HepG2 (cell line): ENCODE measurements at regions not wholly inside any gene's neighbourhood (a gene's known extent, or its start where the extent isn't known, plus 50 kb on each side); places are given as distances from the start of the nearest gene placed in this dataset.

Experiments
- ATAC-seq: fragments of 200-7000 bp; cut with Tn5 transposase; 3 replicates; pipeline ENCODE4 v1.9.1; 2020; ENCODE audit warnings: mild to moderate bottlenecking, moderate library complexity
- BruUV-seq: library from RNA; stranded (reverse); fragments of 400-500 nt; replicated peaks from 2 replicates; lab custom pipeline; 2021; lab: Mats Ljungman, UMichigan
- CTCF ChIA-PET: fragments of 300-600 bp; formaldehyde crosslinking; extraction: SDS; loops from one replicate; lab custom pipeline; 2021; ENCODE audit warnings: low total read pairs, inconsistent platforms, low intra/inter-chr PET ratio; lab: Yijun Ruan, JAX
- POLR2A ChIA-PET: fragments of 350-600 bp; sonication (Branson Sonifier 250); formaldehyde crosslinking; loops from one replicate; lab custom pipeline; 2020; ENCODE audit warnings: antibody characterized with exemption, inconsistent platforms; lab: Yijun Ruan, JAX
- DNase-seq: peaks from one replicate; pipeline ENCODE4 v3.0.0-alpha.2; 2015; ENCODE audit warnings: low spot score
- FAIRE-seq: peaks from 3 replicates; lab custom pipeline; 2011; peaks lifted over from hg19 to GRCh38; lab: Jason Lieb, UNC
- H2AFZ ChIP-seq: one replicate; pipeline ENCODE4 v1.6.1; 2011; ENCODE audit warnings: low read length, inconsistent platforms
- H3K27ac ChIP-seq: fragments of 300-600 bp; 3 replicates; pipeline ENCODE4 v1.8.0; 2011; ENCODE audit warnings: mixed run types, mild to moderate bottlenecking, mixed read lengths, low read length, inconsistent platforms; ENCODE audit not compliant: insufficient read depth; ENCODE audit errors: extremely low read length
- H3K27me3 ChIP-seq, 2 experiments: fragments of 200-600 bp in 1 of 2; 2 replicates in 1 of 2; 3 replicates in 1 of 2; pipeline versions ENCODE4 v1.6.0 to v1.8.0; 2011; ENCODE audit warnings: low read length in 2 of 2, mild to moderate bottlenecking in 2 of 2, moderate library complexity in 2 of 2, inconsistent platforms in 1 of 2; ENCODE audit not compliant: insufficient read depth in 2 of 2, control insufficient read depth in 1 of 2
- H3K36me3 ChIP-seq, 2 experiments: fragments of 200-600 bp in 1 of 2; replicated peaks in 1 of 2; 2 replicates in 1 of 2; 3 replicates in 1 of 2; pipeline versions ENCODE4 v1.5.1 to v1.8.0; 2011; ENCODE audit warnings: low read length in 2 of 2, inconsistent platforms in 1 of 2; ENCODE audit not compliant: insufficient read depth in 2 of 2, control insufficient read depth in 1 of 2
- H3K4me1 ChIP-seq: 2 replicates; pipeline ENCODE4 v1.5.1; 2012; ENCODE audit warnings: low read length, inconsistent platforms; ENCODE audit not compliant: insufficient read depth
- H3K4me2 ChIP-seq: 2 replicates; pipeline ENCODE4 v1.6.0; 2011; ENCODE audit warnings: low read depth, low read length, inconsistent platforms
- H3K4me3 ChIP-seq, 3 experiments: fragments of 200-600 bp in 1 of 3; sonication (generic), shearing (Covaris generic) in 1 of 3; replicated peaks in 1 of 3; 2 replicates each; pipeline ENCODE4 v1.5.1; 2011 to 2016; ENCODE audit warnings: low read length in 3 of 3, inconsistent platforms in 2 of 3, low read depth in 2 of 3, mild to moderate bottlenecking in 2 of 3, control low read depth in 1 of 3, mixed read lengths in 1 of 3; ENCODE audit not compliant: insufficient read depth in 1 of 3
- H3K79me2 ChIP-seq: one replicate; pipeline ENCODE4 v1.6.1; 2011; ENCODE audit warnings: low read length, inconsistent platforms; ENCODE audit not compliant: insufficient read depth
- H3K9ac ChIP-seq: 2 replicates; pipeline ENCODE4 v1.6.0; 2011; ENCODE audit warnings: mild to moderate bottlenecking, low read depth, low read length, inconsistent platforms; ENCODE audit not compliant: insufficient read depth
- H3K9me3 ChIP-seq: 2 replicates; pipeline ENCODE4 v1.5.1; 2012; ENCODE audit warnings: mild to moderate bottlenecking, low read length
- H4K20me1 ChIP-seq: 2 replicates; pipeline ENCODE4 v1.6.0; 2011; ENCODE audit warnings: inconsistent platforms, mild to moderate bottlenecking, low read length, moderate library complexity; ENCODE audit not compliant: insufficient read depth
- ARNT2 ChIP-seq: sonication (generic); formaldehyde crosslinking; IDR thresholded peaks from 2 replicates; pipeline ENCODE4 v1.8.0; 2022; ENCODE audit warnings: mild to moderate bottlenecking, low read depth, missing genetic modification reagents, moderate library complexity
- ESRRA ChIP-seq: sonication (generic); formaldehyde crosslinking; IDR thresholded peaks from 2 replicates; pipeline ENCODE4 v1.5.1; 2020; ENCODE audit warnings: mild to moderate bottlenecking, low read depth, missing genetic modification reagents
- HNF4G ChIP-seq, 2 experiments: sonication (generic) in 1 of 2; formaldehyde crosslinking in 1 of 2; IDR thresholded peaks; 2 replicates each; pipeline versions ENCODE4 v1.4.0 to v1.6.1; 2011 to 2020; ENCODE audit warnings: borderline replicate concordance in 2 of 2, low read depth in 2 of 2, mild to moderate bottlenecking in 2 of 2, low read length in 1 of 2, missing genetic modification reagents in 1 of 2, moderate library complexity in 1 of 2
- KDM1A ChIP-seq: IDR thresholded peaks from 2 replicates; pipeline ENCODE4 v1.6.1; 2016; ENCODE audit warnings: missing compliant biosample characterization
- NFYB ChIP-seq: sonication (generic); formaldehyde crosslinking; IDR thresholded peaks from 2 replicates; pipeline ENCODE4 v1.4.0; 2020; ENCODE audit warnings: missing genetic modification reagents
- SMAD9 ChIP-seq: sonication (generic); formaldehyde crosslinking; IDR thresholded peaks from 2 replicates; pipeline ENCODE4 v1.5.1; 2020; ENCODE audit warnings: mild to moderate bottlenecking, missing genetic modification reagents
- SP4 ChIP-seq: sonication (generic); formaldehyde crosslinking; IDR thresholded peaks from 2 replicates; pipeline ENCODE4 v1.8.1; 2023; ENCODE audit warnings: mild to moderate bottlenecking, missing genetic modification reagents
- TBP ChIP-seq: sonication (generic); formaldehyde crosslinking; IDR thresholded peaks from 2 replicates; pipeline ENCODE4 v1.5.0; 2020; ENCODE audit warnings: missing genetic modification reagents
- ZNF616 ChIP-seq: sonication (generic); formaldehyde crosslinking; IDR thresholded peaks from 2 replicates; pipeline ENCODE4 v1.5.0; 2020; ENCODE audit warnings: low read depth, mild to moderate bottlenecking, missing genetic modification reagents
- WGBS: methylation state at CpG from one replicate; pipeline ENCODE4 v1.1.6; 2017; ENCODE audit warnings: low lambda C conversion rate; 5-methylcytosine and 5-hydroxymethylcytosine counted together
- in situ Hi-C: cut with HindIII; loops from 2 replicates; pipeline ENCODE4 v1.10.0; 2017; ENCODE audit warnings: low pct_unique_long_range_greater_than_20kb; ENCODE audit not compliant: extremely low pct_ligation_motif_present
- intact Hi-C: fragments of 100-400 bp; cut with micrococcal nuclease; formaldehyde crosslinking; loops from one replicate; pipeline ENCODE4 v1.10.0; 2022; ENCODE audit not compliant: unreplicated experiment
- TF ChIP-seq, protein P1 (sequence below): sonication (generic); formaldehyde crosslinking; IDR thresholded peaks from 2 replicates; pipeline ENCODE4 v1.8.0; 2022; ENCODE audit warnings: mild to moderate bottlenecking, missing genetic modification reagents
- TF ChIP-seq, protein P2 (sequence below): sonication (generic); formaldehyde crosslinking; IDR thresholded peaks from 2 replicates; pipeline ENCODE4 v1.4.0; 2020; ENCODE audit warnings: missing genetic modification reagents
- TF ChIP-seq, protein P3 (sequence below): sonication (generic); formaldehyde crosslinking; IDR thresholded peaks from 2 replicates; pipeline ENCODE4 v1.4.0; 2020; ENCODE audit warnings: missing genetic modification reagents, borderline replicate concordance
- TF ChIP-seq, protein P4 (sequence below): sonication (generic); formaldehyde crosslinking; IDR thresholded peaks from 2 replicates; pipeline ENCODE4 v1.5.1; 2020; ENCODE audit warnings: missing genetic modification reagents, mild to moderate bottlenecking, borderline replicate concordance

DNA sequence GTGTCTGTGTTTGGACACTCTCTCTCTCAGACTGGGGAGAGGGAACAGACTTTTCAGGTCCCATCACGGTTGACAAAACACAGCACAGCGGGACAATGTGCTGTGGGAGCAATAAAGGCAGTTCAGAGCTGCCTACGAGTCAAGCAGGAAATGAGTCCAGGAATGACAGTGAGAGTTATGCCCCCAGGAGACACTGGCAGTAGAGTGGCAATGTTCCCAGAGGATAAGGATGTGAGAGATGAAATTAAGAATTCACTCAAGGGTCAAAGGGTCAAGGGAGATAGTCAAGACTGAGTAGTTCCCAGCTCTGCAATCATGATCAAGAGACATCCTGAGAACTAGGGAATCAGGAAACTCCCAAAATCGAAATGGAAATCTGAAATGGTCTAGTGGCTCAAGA, 156.1 kb downstream of the LURAP1L start (continued):
- TF ChIP-seq ARNT2 (CRISPR knock-in tag), result no peak
- TF ChIP-seq, protein P1, sequence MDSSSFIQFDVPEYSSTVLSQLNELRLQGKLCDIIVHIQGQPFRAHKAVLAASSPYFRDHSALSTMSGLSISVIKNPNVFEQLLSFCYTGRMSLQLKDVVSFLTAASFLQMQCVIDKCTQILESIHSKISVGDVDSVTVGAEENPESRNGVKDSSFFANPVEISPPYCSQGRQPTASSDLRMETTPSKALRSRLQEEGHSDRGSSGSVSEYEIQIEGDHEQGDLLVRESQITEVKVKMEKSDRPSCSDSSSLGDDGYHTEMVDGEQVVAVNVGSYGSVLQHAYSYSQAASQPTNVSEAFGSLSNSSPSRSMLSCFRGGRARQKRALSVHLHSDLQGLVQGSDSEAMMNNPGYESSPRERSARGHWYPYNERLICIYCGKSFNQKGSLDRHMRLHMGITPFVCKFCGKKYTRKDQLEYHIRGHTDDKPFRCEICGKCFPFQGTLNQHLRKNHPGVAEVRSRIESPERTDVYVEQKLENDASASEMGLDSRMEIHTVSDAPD (CRISPR knock-in tag), result no peak
- TF ChIP-seq, protein P2, sequence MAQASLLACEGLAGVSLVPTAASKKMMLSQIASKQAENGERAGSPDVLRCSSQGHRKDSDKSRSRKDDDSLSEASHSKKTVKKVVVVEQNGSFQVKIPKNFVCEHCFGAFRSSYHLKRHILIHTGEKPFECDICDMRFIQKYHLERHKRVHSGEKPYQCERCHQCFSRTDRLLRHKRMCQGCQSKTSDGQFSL, result no peak
- TF ChIP-seq, protein P3, sequence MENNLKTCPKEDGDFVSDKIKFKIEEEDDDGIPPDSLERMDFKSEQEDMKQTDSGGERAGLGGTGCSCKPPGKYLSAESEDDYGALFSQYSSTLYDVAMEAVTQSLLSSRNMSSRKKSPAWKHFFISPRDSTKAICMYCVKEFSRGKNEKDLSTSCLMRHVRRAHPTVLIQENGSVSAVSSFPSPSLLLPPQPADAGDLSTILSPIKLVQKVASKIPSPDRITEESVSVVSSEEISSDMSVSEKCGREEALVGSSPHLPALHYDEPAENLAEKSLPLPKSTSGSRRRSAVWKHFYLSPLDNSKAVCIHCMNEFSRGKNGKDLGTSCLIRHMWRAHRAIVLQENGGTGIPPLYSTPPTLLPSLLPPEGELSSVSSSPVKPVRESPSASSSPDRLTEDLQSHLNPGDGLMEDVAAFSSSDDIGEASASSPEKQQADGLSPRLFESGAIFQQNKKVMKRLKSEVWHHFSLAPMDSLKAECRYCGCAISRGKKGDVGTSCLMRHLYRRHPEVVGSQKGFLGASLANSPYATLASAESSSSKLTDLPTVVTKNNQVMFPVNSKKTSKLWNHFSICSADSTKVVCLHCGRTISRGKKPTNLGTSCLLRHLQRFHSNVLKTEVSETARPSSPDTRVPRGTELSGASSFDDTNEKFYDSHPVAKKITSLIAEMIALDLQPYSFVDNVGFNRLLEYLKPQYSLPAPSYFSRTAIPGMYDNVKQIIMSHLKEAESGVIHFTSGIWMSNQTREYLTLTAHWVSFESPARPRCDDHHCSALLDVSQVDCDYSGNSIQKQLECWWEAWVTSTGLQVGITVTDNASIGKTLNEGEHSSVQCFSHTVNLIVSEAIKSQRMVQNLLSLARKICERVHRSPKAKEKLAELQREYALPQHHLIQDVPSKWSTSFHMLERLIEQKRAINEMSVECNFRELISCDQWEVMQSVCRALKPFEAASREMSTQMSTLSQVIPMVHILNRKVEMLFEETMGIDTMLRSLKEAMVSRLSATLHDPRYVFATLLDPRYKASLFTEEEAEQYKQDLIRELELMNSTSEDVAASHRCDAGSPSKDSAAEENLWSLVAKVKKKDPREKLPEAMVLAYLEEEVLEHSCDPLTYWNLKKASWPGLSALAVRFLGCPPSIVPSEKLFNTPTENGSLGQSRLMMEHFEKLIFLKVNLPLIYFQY (CRISPR knock-in tag), result no peak
- TF ChIP-seq HNF4G (IDR thresholded peaks at IDR 0.05; ENCODE audit: borderline replicate concordance, low read depth, low read length), result no peak
- TF ChIP-seq HNF4G (CRISPR knock-in tag; IDR thresholded peaks at IDR 0.05; ENCODE audit: borderline replicate concordance, low read depth), result no peak
- no peak for TF ChIP-seq SMAD9 (CRISPR knock-in tag)
- no peak for TF ChIP-seq ZNF616

DNA sequence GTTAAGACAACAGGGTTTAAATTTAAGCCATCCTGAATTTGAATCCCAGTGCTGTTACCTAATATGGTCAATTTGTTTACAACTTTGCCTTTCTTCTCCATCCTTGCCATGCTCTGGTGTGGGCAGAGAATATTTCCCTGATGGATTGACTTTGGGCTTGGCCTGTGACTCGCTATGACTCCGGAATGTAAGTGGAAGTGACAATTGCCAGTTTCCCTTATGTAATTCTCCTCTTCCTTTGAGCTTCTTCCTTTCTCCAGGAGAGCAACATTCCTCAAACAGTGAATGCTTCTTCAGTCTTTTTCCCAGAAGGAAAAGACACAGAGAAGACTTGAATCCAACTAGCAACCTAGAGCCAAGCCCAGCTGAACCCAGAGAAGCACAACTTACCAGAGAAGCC, 159.1 kb downstream of the LURAP1L start:
- Histone ChIP-seq H3K4me1 (no peaks in the 10 kb centered on the region), H3K36me3 (no peaks in the 10 kb centered on the region), H3K9ac (no peak overlapping the region), H3K79me2 (no peaks in the 10 kb centered on the region), H3K4me2 (no peak overlapping the region), H3K4me3 (no peak overlapping the region), H3K9me3 (no peaks in the 10 kb centered on the region), H3K27ac (no peak overlapping the region), H4K20me1 (no peaks in the 10 kb centered on the region), H3K27me3 (no peaks in the 10 kb centered on the region), H2AFZ (no peak overlapping the region)
- in situ Hi-C loops (no loop called here), intact Hi-C loops (no loop called here)
- ChIA-PET CTCF (no interaction called here), POLR2A (no interaction called here)
- no TSS peak for BruUV-seq
- ATAC-seq (no peak), DNase-seq (no peak), FAIRE-seq (no peak)
- WGBS, result 0% methylated on average over 2 of the region's 2 CpGs
- TF ChIP-seq, protein P4, sequence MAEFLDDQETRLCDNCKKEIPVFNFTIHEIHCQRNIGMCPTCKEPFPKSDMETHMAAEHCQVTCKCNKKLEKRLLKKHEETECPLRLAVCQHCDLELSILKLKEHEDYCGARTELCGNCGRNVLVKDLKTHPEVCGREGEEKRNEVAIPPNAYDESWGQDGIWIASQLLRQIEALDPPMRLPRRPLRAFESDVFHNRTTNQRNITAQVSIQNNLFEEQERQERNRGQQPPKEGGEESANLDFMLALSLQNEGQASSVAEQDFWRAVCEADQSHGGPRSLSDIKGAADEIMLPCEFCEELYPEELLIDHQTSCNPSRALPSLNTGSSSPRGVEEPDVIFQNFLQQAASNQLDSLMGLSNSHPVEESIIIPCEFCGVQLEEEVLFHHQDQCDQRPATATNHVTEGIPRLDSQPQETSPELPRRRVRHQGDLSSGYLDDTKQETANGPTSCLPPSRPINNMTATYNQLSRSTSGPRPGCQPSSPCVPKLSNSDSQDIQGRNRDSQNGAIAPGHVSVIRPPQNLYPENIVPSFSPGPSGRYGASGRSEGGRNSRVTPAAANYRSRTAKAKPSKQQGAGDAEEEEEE (CRISPR knock-in tag), result no peak
- TF ChIP-seq NFYB (CRISPR knock-in tag) (no peak), TBP (CRISPR knock-in tag) (no peak), SP4 (CRISPR knock-in tag) (no peak), KDM1A (CRISPR knock-in tag) (no peak), ESRRA (CRISPR knock-in tag) (no peak)
